Progenitor cell of endocrine pancreas (in vitro differentiated cells): ENCODE measurements at regions not wholly inside any gene's neighbourhood (a gene's known extent, or its start where the extent isn't known, plus 50 kb on each side); places are given as distances from the start of the nearest gene placed in this dataset.

Experiments used
- DNase-seq: peaks from one replicate; pipeline ENCODE4 v3.0.0; 2021; ENCODE audit warnings: low spot score; ENCODE audit not compliant: unreplicated experiment
- H3K27ac Mint-ChIP-seq: 2 replicates; pipeline ENCODE4 v1.8.0; 2021; ENCODE audit warnings: mild to moderate bottlenecking, moderate library complexity, mixed read lengths
- H3K27me3 Mint-ChIP-seq: 2 replicates; pipeline ENCODE4 v1.8.0; 2021; ENCODE audit warnings: mixed read lengths
- H3K36me3 Mint-ChIP-seq: 2 replicates; pipeline ENCODE4 v1.8.0; 2022; ENCODE audit warnings: mixed read lengths; ENCODE audit not compliant: insufficient read depth
- H3K4me1 Mint-ChIP-seq: 2 replicates; pipeline ENCODE4 v1.8.0; 2021; ENCODE audit warnings: low read depth, mixed read lengths
- H3K4me3 Mint-ChIP-seq: 2 replicates; pipeline ENCODE4 v1.8.0; 2021; ENCODE audit warnings: low read depth, mild to moderate bottlenecking, moderate library complexity, mixed read lengths
- H3K9me3 Mint-ChIP-seq: 2 replicates; pipeline ENCODE4 v1.8.0; 2021; ENCODE audit warnings: low read depth, mixed read lengths
- TF ChIP-seq, protein P1 (sequence below): fragments of 200-600 bp; sonication (generic); IDR thresholded peaks from one replicate; pipeline ENCODE4 v1.5.0; 2021; ENCODE audit warnings: antibody characterized with exemption, mild to moderate bottlenecking; ENCODE audit not compliant: unreplicated experiment

DNA sequence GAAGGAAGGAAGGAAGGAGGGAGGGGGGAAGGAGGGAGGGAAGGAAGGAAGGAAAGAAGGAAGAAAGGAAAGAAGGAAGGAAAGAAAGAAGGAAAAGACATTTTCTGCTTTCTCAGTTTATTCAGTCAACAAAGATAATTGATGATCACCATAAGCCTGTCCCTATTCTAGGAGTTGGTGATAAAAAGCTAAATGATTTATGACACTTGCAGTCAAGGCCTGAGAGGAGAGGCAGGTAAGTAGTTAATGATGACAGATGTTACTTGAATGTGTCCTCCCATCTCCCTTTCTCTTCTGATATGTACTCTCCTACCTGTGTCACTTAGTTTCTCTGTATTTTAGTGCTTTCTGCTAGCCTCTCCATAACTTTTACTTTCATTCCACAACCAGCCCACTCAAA is 141.3 kb downstream of the SLITRK6 start:
- Mint-ChIP-seq H3K27ac (no peak overlapping the region), H3K36me3 (no peaks in the 10 kb centered on the region), H3K9me3 (peaks cover 2% of the 10 kb centered on the region), H3K27me3 (no peaks in the 10 kb centered on the region), H3K4me3 (no peak overlapping the region), H3K4me1 (peaks cover 8% of the 10 kb centered on the region)
- no peak for DNase-seq
- TF ChIP-seq, protein P1, sequence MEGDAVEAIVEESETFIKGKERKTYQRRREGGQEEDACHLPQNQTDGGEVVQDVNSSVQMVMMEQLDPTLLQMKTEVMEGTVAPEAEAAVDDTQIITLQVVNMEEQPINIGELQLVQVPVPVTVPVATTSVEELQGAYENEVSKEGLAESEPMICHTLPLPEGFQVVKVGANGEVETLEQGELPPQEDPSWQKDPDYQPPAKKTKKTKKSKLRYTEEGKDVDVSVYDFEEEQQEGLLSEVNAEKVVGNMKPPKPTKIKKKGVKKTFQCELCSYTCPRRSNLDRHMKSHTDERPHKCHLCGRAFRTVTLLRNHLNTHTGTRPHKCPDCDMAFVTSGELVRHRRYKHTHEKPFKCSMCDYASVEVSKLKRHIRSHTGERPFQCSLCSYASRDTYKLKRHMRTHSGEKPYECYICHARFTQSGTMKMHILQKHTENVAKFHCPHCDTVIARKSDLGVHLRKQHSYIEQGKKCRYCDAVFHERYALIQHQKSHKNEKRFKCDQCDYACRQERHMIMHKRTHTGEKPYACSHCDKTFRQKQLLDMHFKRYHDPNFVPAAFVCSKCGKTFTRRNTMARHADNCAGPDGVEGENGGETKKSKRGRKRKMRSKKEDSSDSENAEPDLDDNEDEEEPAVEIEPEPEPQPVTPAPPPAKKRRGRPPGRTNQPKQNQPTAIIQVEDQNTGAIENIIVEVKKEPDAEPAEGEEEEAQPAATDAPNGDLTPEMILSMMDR: no peak

DNA sequence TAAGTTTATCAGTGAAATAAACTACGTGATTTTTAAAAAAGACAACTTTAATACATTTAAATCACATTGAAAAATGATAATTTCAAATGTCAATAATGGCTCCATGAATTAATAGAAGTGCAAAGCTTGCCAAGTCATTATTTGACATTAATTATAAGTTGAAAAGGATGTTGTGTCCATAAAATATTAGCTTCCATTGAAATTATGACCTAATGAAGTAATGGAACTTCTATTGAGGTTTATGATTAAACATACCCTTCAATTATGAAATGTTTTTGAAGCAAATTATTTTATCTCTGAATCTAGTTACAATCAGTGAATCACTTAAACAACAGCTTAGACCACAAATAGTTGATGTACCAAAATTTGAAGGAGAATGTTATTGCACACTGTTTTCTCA is 144.2 kb downstream of the SLITRK6 start:
- TF ChIP-seq, protein P1: no peak
- Mint-ChIP-seq H3K36me3 (no peaks in the 10 kb centered on the region), H3K27ac (no peak overlapping the region), H3K4me3 (no peak overlapping the region), H3K9me3 (no peaks in the 10 kb centered on the region), H3K27me3 (no peaks in the 10 kb centered on the region), H3K4me1 (peaks cover 7% of the 10 kb centered on the region)
- DNase-seq: no peak

DNA sequence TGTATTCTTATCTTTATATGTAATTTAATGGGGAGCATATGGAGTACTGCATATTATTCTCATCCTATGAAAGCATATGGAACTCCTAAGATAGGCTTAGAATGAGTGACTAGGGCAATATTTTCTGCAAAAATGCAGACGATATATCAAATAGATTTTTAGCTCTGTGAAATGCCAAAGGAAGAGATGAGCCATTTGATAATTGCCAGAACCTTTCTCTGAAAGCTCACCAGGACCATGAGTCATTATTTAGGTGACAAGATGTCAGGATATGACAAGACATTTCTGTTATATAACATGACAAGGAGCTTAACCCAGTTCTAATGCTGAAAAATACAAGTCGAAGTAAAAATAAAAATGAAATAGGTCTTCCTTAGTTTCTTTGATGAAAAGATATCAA is 145.0 kb downstream of the SLITRK6 start:
- TF ChIP-seq, protein P1: no peak
- Mint-ChIP-seq H3K36me3 (no peaks in the 10 kb centered on the region), H3K4me1 (peaks cover 7% of the 10 kb centered on the region), H3K4me3 (no peak overlapping the region), H3K9me3 (no peaks in the 10 kb centered on the region), H3K27me3 (no peaks in the 10 kb centered on the region), H3K27ac (no peak overlapping the region)
- DNase-seq: no peak

DNA sequence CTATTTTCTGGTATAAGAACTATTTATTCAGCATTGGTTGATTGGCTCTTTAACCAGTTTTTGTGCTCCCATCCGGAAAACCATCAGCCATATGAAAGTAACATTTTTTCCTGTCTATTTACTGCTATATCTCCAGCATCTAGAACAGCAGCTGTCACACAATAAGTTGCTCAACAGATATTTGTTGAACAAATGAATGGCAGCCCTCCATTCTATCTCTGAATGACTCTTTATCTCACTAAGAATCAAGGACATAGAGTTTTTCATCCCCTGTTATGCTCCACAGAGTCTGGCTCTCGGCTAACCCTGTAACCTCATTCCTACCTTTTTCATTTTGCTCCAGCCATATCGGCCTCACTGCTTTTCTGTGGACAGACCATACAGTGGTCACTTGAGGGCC is 145.5 kb downstream of the SLITRK6 start:
- Mint-ChIP-seq H3K27ac (no peak overlapping the region), H3K4me3 (no peak overlapping the region), H3K9me3 (no peaks in the 10 kb centered on the region), H3K36me3 (no peaks in the 10 kb centered on the region), H3K4me1 (peaks cover 7% of the 10 kb centered on the region), H3K27me3 (no peaks in the 10 kb centered on the region)
- TF ChIP-seq, protein P1: no peak
- no peak for DNase-seq

DNA sequence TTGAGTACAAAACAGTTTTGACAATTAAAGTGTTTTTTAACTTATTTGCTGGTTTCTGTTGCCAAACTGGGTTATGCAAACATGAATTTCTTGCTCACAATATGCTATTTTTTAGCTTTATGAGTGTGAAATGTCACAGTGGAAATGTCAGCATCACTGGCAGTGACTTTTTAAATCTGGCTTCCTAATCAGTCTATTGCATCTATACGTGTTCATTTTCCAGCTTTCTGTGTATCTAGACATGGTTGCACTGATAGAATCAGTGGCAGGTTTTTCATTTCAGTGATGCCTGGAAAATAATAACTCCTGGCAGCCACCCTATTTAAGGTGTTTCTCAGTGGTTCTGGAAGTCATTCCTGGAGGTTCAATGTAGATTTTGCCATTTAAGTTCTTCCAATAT is 146.7 kb downstream of the SLITRK6 start:
- H3K27me3 Mint-ChIP-seq: no peaks in the 10 kb centered on the region
- H3K4me3 Mint-ChIP-seq: no peak overlapping the region
- no peaks in the 10 kb centered on the region for H3K36me3 Mint-ChIP-seq
- TF ChIP-seq, protein P1: no peak
- no peaks in the 10 kb centered on the region for H3K9me3 Mint-ChIP-seq
- H3K27ac Mint-ChIP-seq: no peak overlapping the region
- DNase-seq: no peak
- peaks cover 5% of the 10 kb centered on the region for H3K4me1 Mint-ChIP-seq

DNA sequence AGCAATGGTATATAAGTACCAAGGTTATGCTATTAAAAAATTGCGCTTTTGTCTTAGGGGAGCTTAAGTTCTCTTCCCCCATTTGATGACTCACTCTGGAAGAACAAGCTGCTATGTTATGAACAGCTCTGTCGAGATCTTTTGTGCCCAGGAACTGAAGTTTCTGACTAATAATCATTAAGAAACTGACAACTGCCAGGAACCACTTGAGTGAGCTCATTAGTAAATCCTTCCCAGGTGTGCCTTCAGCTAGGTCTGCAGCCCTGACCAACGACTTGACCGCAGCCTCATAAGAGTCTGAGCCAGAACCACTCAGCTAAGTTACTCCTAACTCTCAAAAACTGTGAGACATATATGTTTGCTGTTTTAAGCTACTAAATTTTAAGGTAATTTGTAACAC is 147.8 kb downstream of the SLITRK6 start:
- H3K27ac Mint-ChIP-seq: no peak overlapping the region
- no peaks in the 10 kb centered on the region for H3K9me3 Mint-ChIP-seq
- H3K4me1 Mint-ChIP-seq: no peaks in the 10 kb centered on the region
- no peak for DNase-seq
- H3K36me3 Mint-ChIP-seq: no peaks in the 10 kb centered on the region
- no peak overlapping the region for H3K4me3 Mint-ChIP-seq
- H3K27me3 Mint-ChIP-seq: no peaks in the 10 kb centered on the region
- TF ChIP-seq, protein P1: no peak
